Epithelial cell of esophagus (primary cell): ENCODE measurements at regions not wholly inside any gene's neighbourhood (a gene's known extent, or its start where the extent isn't known, plus 50 kb on each side); places are given as distances from the start of the nearest gene placed in this dataset.

Experiments
- DNase-seq: peaks from one replicate; pipeline ENCODE4 v3.0.0; 2010; ENCODE audit warnings: low read depth
- H3K4me3 ChIP-seq: 2 replicates; pipeline ENCODE4 v1.5.1; 2011; ENCODE audit warnings: mild to moderate bottlenecking, low read length, control low read depth
- TF ChIP-seq, protein P1 (sequence below): IDR thresholded peaks from 2 replicates; pipeline ENCODE4 v1.5.1; 2011; ENCODE audit warnings: low read depth, mild to moderate bottlenecking, low read length, control low read depth, inconsistent platforms; ENCODE audit not compliant: insufficient read depth; ENCODE audit errors: missing control alignments

DNA sequence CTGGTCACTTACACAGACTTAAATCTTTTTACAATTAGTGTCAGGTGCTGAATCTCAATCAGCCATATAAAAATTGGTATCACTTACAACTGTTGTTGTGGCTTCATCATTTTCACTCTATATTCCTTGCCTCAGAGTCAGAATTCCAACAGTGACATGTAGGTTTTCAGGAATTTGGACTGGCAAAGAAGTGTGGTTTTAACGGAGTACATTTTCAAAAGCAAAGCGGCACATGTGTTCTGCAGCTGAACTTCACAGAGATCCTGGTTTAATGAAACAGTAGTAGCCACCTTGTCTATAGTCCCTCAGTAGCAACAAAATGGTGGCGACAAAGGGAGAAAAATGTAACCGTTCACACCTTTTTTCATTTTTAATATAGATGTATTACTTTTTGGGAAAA, 486.6 kb downstream of the FAT4 start:
- TF ChIP-seq, protein P1, sequence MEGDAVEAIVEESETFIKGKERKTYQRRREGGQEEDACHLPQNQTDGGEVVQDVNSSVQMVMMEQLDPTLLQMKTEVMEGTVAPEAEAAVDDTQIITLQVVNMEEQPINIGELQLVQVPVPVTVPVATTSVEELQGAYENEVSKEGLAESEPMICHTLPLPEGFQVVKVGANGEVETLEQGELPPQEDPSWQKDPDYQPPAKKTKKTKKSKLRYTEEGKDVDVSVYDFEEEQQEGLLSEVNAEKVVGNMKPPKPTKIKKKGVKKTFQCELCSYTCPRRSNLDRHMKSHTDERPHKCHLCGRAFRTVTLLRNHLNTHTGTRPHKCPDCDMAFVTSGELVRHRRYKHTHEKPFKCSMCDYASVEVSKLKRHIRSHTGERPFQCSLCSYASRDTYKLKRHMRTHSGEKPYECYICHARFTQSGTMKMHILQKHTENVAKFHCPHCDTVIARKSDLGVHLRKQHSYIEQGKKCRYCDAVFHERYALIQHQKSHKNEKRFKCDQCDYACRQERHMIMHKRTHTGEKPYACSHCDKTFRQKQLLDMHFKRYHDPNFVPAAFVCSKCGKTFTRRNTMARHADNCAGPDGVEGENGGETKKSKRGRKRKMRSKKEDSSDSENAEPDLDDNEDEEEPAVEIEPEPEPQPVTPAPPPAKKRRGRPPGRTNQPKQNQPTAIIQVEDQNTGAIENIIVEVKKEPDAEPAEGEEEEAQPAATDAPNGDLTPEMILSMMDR = no peak
- DNase-seq = no peak
- H3K4me3 ChIP-seq = no peak overlapping the region

DNA sequence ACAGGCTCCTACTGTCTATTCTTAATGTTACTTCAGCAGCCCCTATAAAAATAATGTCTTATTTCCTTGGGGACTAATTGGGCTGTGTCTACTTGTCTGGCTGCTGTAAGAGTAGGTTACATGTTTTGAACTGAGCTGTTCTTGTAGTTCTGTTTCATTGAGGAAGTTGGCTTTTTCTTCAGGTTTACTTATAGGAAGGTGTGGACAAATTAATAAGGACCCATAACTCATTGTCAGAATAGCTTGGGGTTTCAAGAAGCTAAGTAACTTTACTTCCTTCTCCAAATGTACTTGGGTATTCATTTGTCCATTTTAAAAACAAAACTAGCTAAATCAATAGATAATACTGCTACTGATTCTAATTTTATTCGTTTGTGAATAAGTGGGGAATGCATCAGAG, 487.2 kb downstream of the FAT4 start:
- no peak for DNase-seq
- H3K4me3 ChIP-seq = no peak overlapping the region
- TF ChIP-seq, protein P1 = no peak

DNA sequence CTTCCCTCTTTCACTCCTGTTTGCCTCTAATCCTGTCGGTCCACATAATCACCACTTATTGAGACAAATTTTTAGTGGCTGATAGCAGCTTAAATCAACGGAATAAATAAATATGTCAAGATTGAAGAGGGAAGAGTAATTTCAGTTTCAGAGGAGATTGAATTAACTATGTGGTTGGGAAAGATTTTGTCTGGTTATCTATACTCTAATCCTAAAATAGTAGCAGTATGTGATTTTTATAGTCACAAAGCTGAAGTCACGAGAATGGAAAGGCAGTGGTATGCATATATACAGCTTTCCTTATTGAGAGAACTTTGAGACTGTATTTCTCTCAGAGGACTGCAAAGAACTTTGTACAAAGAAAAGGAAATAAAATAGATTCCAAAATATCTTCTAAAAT, 493.3 kb downstream of the FAT4 start:
- TF ChIP-seq, protein P1 = no peak
- no peak overlapping the region for H3K4me3 ChIP-seq

DNA sequence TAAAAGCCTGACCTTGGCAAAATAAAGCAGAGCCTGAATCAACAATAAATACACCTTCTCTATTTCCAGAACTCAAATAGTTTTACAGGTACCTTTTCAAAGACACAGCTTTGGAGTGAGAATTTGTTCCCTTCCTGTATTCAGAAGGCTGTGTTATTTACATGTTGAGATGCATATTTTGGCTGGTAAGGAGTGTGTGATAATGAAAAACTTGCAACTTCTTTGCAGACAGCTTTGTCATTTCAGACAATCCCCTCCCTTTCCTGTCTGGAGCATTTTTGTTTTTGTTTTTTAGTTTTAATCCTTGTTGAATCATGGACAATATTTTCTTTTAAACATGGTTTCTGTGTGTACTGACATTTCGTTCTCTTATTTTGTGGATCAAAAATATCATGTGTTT, 493.8 kb downstream of the FAT4 start:
- no peak overlapping the region for H3K4me3 ChIP-seq
- no peak for DNase-seq
- TF ChIP-seq, protein P1 = no peak

More for the DNA sequence above, 493.3 kb downstream of the FAT4 start:
- no peak for DNase-seq

DNA sequence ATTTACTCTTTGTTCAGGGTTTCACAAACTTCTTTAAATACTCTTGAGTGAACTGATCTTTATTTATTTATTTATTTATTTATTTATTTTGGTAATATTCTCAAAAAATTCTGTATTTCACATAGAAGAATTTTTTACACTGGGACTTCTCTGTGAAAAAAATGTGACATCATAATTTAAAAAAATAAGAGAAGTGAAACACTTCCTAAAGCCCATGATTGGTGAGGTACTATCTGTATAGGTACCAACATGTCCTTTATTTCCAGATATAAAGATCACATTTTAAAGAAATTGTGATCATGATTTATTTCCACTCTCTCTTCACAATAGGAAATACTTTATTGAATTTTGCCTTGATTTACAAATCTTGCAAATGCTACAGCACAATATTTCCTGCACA, 497.1 kb downstream of the FAT4 start:
- H3K4me3 ChIP-seq = no peak overlapping the region
- no peak for DNase-seq
- TF ChIP-seq, protein P1 = no peak

DNA sequence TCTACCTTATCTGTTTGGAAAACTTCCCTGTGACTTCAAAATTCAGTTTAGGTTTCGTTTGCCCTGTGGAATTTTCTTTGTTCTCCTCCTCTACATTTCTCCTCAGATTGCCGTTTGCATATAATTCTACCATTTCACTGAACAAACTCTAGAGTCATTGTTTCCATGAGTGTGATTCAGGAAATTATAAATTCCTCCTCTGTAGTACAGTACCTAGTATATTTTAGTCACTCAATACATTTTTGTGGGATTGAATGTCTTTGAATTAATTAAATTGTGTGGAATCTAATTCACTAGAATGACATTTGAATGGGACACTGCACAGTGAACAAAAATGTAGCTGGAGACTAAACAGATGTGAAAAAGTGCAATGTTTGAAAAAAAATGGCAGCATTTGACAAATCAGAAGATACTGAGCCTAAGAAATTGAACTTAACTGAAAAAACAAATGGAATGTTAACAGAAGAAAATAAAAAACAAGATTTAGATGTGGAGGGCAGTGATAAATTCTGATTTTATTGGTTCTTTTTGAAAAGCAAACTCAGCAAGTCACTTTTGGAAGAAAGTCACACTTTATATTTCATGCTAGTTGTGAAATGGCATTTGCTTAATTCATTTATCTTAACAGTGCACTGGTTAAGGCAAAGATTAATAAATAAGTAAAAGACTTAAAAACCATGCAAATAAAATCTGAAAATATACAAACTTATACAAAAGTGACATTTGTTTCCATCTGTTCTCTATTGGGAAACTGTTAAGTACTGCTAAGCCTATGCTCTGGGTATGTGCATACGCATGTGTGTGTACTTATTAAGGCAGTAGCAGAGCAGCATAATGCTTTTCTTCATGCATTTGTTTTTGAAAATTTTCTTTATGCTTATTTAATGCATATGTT, 512.3 kb downstream of the FAT4 start:
- DNase-seq = no peak

More for the DNA sequence above, 512.3 kb downstream of the FAT4 start:
- TF ChIP-seq, protein P1 = no peak
- H3K4me3 ChIP-seq = no peak overlapping the region
